22Rv1 (cell line): ENCODE measurements at regions not wholly inside any gene's neighbourhood (a gene's known extent, or its start where the extent isn't known, plus 50 kb on each side); places are given as distances from the start of the nearest gene placed in this dataset.
"Not testable (repeated sequence)": the region's sequence is repeated elsewhere in the genome, so short reads cannot be mapped to it uniquely, and the experiment has no call there.

Experiments used
- H3K27ac ChIP-seq: fragments of 450-650 bp; 2 replicates; pipeline ENCODE4 v1.5.1; 2017
- ZFX ChIP-seq: fragments of 450-650 bp; IDR thresholded peaks from 2 replicates; pipeline ENCODE4 v1.6.1; 2017; ENCODE audit warnings: antibody characterized with exemption, borderline replicate concordance
- TF ChIP-seq, protein P1 (sequence below): fragments of 450-650 bp; IDR thresholded peaks from 2 replicates; pipeline ENCODE4 v1.5.1; 2017; ENCODE audit warnings: mild to moderate bottlenecking

- TF ChIP-seq, protein P1, sequence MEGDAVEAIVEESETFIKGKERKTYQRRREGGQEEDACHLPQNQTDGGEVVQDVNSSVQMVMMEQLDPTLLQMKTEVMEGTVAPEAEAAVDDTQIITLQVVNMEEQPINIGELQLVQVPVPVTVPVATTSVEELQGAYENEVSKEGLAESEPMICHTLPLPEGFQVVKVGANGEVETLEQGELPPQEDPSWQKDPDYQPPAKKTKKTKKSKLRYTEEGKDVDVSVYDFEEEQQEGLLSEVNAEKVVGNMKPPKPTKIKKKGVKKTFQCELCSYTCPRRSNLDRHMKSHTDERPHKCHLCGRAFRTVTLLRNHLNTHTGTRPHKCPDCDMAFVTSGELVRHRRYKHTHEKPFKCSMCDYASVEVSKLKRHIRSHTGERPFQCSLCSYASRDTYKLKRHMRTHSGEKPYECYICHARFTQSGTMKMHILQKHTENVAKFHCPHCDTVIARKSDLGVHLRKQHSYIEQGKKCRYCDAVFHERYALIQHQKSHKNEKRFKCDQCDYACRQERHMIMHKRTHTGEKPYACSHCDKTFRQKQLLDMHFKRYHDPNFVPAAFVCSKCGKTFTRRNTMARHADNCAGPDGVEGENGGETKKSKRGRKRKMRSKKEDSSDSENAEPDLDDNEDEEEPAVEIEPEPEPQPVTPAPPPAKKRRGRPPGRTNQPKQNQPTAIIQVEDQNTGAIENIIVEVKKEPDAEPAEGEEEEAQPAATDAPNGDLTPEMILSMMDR, result no peak
- TF ChIP-seq ZFX, result no peak
- no peak overlapping the region for H3K27ac ChIP-seq
Observed at GRCh38 chr5:88090506-88090905, 178.1 kb downstream of the TMEM161B start.

DNA sequence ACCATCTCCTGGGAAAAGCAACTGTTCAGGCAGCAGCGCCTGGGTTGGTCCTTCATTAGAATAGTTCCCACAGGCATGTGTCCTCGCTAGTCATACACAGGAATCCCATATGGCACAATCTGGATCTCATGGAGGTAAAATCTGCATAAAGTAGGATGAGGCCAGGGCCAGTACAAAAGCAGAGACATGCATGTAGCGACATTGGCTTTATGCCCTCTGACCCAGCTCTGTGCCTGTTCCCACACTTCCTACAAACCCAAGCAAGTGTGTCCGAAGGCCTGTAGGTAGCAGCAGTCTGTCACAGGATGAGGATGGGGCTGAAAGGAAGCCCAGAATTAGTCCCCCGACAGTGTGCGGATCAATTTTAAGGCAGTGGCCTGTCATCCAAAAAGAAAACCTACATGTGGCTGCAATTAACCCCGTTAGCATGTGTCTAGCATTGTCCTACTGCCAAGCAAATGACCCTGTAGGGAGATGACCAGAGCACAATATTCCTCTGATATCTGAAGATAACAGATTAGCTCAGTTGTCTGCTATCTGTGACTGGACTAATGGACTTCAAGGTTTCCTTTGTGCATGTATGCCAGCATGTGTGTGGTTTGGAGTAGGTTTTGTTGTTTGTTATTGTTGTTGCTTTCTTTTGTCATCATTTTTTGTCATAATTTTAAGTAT lies 178.8 kb downstream of the TMEM161B start:
- no peak for TF ChIP-seq ZFX
- TF ChIP-seq, protein P1, result no peak
- no peak overlapping the region for H3K27ac ChIP-seq

DNA sequence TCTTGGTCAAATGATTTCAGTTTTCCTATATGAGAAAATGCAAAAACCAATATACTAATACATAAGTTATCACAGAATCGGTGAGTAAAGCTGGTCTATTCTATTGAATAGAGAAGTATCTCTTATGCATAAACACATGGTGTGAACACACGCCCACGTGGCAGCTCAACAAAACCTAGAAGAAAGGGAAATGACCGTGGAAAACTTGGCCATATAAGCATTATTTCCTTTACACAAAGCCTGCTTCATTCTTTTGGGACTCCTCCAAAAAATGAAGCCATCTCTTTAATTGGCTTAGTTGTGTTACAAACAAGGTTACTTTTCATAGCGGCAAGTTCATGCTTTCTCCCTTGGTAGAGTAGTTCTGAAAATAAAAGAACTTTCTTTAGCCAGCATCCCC lies 183.2 kb downstream of the TMEM161B start:
- no peak overlapping the region for H3K27ac ChIP-seq

GRCh38 chr5:88081877-88082276 lies 186.8 kb downstream of the TMEM161B start:
- no peak for TF ChIP-seq ZFX
- TF ChIP-seq, protein P1, result no peak

More for the DNA sequence above, 183.2 kb downstream of the TMEM161B start:
- TF ChIP-seq, protein P1, result no peak
- no peak for TF ChIP-seq ZFX

DNA sequence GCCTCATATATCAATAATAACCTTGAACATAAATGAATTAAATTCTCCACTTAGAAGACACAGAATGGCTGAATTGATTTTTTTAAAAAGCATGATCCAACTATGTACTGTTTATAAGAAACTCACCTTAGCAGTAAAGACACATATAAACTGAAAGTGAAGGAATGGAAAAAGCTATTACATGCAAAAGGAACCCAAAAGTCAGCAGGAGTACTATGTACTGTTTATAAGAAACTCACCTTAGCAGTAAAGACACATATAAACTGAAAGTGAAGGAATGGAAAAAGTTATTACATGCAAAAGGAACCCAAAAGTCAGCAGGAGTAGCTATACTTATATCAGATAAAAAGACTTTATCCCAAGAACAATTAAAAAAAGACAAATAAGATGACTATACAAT lies 204.8 kb downstream of the TMEM161B start:
- no peak overlapping the region for H3K27ac ChIP-seq
- no peak for TF ChIP-seq ZFX
- TF ChIP-seq, protein P1, result no peak

More at GRCh38 chr5:88081877-88082276, 186.8 kb downstream of the TMEM161B start:
- H3K27ac ChIP-seq, result no peak overlapping the region

- H3K27ac ChIP-seq, result no peak overlapping the region
- TF ChIP-seq ZFX, result no peak
- TF ChIP-seq, protein P1, result no peak
Observed at GRCh38 chr5:88060194-88060593, 208.5 kb downstream of the TMEM161B start.

GRCh38 chr5:88058625-88059024 lies 210.0 kb downstream of the TMEM161B start:
- TF ChIP-seq, protein P1, result no peak
- TF ChIP-seq ZFX, result no peak
- no peak overlapping the region for H3K27ac ChIP-seq

- H3K27ac ChIP-seq, result not testable (repeated sequence)
Observed at GRCh38 chr5:88052468-88052867, 216.2 kb downstream of the TMEM161B start.
